Kidney capillary endothelial cell (primary cell): ENCODE measurements at regions not wholly inside any gene's neighbourhood (a gene's known extent, or its start where the extent isn't known, plus 50 kb on each side); places are given as distances from the start of the nearest gene placed in this dataset.

ENCODE experiments used
- DNase-seq: peaks from one replicate; pipeline ENCODE4 v3.0.0-alpha.2; 2018; ENCODE audit warnings: low spot score

DNA sequence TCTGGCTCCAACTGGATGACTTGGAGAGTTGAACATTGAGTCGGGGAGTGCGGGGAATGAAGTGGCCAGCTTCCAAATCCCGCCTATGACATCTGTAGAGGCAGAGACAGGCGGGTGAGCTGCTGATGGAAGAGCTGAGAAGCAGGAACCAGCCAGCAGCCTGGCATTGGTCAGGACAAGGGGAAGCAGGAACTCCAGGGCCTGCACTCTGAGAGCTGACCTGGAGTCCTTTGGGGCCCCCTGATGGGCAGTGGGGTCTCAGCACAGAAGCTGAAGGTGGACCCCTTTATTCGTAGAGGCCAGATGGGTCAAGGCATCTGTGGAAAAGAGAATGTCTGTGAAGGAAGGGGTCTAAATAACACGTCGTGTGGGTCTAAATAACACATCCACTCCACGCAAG lies 57.0 kb downstream of the SEC61G start:
- DNase-seq, result no peak

DNA sequence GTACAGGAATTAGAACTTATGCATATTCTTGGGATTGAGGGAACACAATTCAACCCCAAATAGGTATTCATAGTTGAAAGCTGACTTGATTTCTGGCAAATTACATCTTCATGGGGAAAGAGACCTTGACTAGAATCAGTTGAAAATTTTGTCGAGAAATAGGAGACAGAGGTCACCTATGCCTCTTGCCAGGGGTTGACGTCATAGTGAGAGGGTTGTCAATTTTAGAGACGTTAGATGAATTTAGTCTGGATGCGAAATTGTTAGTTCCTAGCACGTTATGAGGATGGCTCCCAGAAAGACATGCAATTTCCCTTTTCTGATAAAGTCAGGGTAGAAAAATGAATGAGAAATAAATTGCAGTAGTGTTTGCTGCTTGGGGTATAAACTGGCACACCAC lies 59.3 kb downstream of the SEC61G start:
- DNase-seq, result no peak

DNA sequence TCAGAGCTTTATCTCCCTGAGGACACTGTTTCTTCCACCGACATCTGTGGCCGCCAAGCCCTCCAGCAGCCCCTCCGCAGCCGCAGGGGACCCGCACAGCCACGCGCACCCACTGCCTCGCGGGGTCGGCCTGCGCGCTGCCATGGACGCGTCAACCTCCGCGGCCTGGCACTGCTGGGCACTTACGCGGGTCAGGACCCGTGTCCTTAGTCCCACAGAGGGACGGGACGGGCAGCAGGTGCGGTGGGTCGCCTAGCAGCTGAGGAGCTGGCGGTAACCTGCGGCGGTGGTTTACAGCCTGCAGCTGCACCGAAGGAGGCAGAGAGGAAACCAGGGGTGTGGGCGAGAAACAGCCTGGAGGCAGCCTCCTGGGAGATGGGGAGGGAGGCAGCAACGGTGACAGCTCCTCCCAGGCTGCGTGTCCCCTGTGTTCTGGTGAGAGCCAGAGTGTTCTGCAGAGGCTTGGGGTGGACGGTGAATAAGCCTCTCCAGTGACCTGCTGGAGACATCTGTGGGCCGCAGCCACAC lies 61.3 kb downstream of the SEC61G start:
- DNase-seq, result no peak

DNA sequence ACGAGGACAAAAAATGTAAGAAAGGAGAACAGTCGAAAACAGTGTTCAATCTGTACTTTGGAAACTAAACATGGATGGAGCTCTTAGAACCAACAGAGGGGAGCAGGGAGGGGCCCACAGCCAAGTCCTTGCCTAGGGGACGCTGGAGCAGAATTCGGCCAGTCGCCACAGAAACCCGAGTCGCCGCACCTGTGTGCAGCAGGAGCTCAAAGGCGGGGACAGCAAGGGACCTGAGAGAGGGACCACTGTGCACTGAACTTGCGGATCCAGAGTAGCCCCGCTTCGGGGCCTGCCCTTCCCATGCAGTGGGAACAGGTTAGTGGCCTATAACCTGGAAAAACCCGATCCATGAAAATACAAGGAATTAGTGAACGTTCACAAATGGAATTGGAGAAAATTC lies 68.1 kb downstream of the SEC61G start:
- no peak for DNase-seq

DNA sequence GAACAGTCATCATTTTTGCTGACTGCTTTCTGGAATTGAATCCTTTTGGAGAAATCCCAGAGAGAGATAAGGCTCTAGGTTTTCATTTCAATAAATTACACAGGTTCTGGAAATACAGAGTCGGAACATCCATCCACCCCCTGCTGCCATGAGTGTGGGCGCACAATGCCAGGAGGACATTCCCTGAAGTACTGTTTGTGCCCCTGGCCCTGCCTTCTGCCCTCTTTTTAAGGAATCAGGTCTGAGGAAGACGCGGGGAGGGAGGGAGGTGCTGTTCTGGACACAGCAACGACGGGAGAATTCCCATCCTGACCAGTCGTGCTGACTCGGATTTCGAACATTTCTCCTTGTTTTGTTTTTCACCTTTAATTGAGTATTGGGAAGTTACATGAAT lies 69.0 kb downstream of the SEC61G start:
- no peak for DNase-seq

DNA sequence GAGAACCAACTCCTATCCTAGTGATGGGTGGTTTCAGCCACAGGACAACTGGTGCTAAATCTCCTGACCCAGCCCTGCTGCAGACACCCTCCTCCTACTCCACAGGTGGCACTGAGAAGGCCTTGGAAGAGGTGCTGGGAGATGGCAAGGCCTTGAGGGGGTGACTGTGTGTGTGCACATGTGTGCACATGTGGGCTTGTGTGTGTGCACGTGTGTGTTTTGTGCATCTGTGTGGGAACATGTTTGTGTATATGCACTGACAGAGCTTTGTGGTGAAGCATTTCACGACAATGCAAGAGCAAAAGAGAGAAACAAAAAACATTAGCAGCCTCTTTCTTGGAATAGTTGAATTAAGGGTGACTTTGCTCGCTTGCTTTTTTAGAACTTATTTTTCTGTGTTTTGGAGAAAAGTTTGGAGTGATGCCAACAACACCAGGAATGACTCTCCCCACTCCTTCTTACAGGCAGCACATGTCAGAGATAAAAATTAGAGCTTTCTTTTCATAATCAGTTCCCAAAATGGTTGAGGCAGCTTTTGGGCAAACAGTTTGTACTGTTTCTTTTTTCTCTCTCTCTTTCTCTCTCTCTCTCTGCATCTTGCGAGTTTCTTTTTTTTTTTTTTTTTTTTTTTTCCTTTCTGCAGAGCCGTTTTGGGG lies 69.5 kb downstream of the SEC61G start:
- no peak for DNase-seq

DNA sequence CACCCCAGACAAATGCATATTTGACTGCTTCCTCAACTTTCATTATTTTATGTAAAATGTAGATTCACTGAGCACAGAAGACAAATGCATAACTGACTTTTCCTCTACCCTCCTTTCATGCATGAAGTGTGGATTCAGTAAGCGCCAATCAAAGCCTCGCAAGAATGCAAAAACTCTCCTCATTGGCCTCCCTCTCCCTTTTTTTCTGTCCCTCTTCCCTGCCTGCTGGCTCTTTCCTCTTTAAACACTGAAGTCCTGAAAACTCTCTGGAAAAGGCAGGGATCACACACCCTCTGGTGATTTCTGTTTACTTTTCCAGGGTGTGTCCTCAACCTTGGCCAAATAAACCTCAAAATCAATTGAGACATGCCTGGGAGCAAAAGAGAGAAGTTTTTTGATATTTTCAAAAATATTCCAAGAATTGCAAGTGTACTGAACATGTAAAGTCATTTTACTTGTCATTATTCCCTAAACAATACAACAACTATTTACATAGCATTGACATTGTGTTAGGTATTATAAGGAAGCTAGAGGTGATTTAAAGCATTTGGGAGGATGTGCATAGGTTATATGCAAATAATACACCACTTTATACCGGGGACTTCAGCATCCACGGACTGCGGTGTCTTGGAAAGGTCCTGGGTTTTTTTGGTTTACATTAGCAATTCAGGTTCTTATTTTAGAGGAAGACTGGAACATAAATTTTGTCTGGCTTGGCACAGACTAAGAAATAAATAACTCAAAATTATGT lies 71.4 kb downstream of the SEC61G start:
- DNase-seq, result no peak

DNA sequence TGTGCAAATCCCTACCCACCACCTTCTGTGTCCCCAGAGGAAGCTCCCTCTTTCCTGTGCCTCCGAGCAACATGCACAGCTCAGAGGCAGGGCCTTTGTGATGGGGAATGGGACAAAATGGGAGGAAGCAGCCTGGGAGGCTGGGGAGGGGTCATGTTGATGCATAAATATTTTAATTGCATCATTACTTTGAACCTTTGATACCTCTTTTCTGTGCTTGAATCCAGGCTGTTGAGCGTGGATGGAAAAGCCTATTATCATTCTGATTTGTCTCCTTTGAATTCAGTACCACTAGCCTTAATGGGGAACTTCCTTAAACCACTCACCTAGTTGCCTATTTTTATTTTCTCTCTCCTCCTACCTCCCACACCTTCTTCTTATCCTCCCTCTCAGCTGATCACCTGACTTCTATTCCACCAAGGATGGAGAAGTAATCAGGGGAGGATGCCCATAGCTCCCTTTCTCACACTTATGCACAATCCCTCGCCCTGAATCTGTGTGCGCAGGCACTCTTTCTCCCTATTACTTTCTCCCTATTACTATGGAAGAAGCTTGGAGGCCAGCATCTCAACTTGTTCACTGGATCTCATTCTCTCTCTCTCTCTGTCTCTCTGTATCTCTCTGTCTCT lies 78.5 kb downstream of the SEC61G start:
- no peak for DNase-seq

DNA sequence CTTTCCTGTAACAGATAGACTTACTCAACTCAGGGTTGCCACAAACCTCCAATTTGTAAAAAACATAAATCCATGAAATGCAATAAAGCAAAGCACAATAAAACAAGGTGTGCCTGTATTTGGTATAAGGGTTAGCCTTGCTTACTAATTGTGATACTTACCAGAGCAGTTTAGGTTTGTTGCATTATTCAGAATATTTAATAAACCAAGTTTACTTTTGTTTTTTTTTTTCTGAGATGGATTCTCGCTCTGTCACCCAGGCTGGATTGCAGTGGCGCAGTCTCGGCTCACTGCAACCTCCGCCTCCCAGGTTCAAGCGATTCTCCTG lies 79.6 kb downstream of the SEC61G start:
- DNase-seq, result no peak

DNA sequence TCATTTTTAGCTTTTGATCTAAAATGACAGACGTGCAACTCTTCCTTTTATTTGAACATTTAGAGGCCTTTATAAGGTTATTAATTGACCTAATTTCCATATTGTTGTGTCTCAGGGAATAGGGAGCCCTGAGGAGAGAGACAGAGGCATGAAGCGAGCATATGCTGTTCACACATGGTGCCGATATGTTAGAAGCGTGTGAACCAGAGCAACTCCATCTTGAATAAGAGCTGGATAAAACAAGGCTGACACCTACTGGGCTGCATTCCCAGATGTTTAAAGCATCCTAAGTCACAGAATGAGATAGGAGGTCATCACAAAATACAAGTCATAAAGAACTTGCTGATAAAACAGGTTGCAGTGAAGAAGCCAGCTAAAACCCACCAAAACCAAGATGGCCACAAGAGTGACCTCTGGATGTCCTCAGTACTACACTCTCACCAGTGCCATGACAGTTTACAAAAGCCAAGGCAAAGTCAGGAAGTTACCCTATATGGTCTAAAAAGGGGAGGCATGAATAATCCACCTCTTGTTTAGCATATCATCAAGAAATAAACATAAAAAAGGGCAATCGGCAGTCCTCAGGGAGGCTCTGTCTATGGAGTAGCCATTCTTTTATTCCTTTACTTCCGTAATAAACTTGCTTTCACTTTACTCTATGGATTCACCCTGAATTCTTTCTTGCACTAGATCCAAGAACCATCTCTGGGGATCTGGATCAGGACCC lies 80.1 kb downstream of the SEC61G start:
- DNase-seq, result no peak

DNA sequence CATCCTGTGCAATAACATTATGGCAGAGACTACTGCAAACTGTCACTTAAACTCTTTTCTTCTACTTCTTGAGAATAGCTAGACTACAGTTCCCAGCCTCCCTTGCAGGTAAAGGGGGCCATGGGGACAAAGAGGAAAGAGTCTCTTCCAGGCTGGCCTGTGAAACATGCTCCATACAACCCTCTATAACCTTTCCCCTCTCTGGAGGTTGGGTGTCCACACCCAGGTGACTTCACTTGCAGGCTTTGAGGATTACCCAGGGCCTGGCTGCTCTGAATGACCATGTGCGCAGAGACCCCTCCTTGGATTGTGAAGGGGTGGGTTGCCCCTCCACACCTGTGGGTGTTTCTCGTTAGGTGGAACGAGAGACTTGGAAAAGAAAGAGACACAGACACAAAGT lies 84.1 kb downstream of the SEC61G start:
- no peak for DNase-seq

DNA sequence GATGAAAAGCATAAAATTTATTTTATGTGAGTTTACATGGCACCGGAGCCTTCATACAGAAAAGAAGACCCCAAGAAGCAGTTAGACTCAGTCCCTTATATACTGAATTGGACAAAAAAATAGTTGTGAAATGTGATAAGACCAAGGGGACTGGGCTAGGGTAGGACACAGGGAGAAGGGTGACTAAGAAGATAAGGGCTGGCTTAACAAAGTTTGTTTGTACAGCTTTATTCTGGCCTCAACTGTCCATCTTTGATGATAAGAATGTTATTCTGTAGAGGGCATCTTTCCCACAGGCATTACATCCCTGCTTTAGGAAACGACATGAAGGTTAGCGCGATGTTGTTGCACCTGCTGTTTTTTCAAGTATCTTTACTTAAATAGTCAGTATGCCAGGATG lies 86.5 kb downstream of the SEC61G start:
- DNase-seq, result no peak

DNA sequence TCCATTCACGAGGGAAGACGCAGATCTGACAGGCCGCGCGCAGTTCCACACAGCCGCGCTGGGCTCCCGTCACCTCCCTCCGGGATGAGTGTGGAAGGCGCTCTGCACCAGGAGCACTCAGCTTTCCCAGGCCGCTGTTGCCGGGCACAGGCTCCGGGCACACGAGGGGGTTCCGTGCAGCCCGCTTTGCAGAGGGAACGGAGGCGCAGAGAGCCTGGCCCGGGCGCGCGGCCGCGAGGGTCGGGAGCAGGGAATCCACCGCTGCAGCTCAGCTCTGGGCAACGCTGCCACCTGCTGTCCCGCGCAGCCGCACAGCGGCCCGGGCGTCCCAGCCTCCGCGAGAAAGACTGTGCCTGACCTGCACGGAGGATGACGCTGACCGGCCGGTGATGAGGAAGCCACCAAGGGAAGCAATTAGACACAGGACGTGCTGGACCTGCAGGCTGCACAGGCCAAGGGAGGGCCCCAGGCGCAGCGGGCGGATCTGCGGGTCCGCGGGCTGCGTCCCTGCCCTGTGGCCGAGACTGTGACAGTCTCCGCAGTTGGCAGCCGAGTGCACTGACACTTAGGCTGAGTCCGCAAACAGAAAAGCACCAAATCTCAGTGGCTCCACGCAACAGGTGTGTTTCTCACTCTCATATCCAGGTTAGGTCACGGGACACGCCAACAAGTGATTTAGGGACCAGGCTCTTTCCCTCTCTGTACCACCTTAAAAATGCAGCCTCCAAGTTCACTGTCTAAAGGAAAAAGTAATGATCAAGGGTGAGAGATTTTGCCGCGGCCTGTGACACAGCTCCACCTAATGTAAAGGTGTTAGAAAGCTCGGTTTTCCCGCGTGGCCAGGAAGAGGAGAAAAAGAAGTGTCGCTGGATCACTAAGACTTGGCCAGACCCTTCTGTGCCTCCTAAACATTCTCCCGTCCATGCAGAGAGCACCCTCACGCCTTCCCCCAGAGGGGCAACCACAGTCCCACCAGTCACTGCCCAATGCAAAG lies 94.5 kb downstream of the SEC61G start:
- peak; percentile 68 for DNase-seq

DNA sequence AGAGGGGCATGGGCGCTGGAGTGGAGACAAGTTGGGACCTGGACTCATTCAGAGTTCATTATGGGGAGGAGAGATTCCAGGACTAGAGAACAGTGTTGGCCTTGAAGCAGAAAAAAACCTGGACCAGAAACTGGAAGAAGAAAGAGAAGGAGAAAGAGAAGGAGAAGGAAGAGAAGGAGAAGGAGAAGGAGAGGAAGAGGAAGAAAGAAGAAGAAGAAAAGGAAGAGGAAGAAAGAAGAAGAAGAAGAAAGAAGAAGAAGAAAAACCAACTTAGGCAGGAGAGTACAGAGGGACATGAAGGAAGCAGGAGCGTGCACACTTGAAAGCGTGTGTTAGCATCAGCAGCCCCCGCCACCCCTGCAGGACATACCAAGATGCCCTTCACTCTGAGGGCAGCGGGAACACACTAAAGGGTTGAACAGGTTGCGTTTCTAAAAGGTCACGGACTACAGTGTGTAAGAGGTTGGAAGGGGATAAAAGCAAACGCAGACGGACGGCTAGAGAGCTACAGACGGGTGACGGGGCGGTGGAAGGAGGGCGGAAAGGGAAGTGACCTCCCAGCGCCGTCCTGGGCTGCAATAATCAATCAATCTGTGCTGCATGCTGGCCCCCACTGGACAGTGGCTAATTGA lies 95.3 kb downstream of the SEC61G start:
- peak; percentile 9 for DNase-seq

DNA sequence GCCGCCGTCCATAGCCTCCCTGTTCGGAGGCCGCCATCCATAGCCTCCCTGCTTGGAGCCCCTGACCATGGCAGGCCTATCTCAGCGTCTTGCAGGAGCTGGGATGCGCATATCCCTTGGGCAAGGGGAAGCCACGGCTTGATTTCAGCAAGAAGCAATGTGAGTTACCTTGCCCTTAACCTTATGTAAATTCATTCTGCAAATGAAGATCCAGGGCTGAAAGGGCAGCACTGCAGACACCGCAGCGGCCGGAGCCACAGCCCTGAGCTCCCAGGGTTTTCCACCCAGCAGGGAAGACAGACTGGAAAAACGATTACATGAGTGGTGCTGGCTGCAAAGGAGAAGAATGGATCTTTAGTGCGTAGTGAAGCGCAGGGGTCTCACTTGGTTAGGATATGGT lies 95.8 kb downstream of the SEC61G start:
- DNase-seq, result no peak

DNA sequence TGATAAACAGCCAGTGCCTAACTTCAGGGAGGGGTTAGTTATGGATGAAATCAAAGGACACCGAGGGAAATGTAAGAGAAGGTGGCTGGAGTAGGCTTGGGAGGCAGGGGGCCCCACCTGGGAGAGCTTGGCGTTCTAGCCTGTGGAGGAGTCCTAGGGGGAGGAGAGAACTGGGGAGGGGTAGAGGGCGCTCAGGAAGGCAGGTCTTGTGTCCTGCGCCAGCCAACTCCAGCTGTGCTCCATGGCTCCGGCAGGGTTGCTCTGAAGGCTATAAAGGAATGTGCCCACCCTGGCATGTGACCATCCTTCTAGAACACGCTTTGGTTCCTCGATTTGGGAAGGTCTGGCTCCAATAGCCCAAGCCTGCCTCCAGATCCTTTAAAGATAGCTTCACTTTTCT lies 96.3 kb downstream of the SEC61G start:
- no peak for DNase-seq

DNA sequence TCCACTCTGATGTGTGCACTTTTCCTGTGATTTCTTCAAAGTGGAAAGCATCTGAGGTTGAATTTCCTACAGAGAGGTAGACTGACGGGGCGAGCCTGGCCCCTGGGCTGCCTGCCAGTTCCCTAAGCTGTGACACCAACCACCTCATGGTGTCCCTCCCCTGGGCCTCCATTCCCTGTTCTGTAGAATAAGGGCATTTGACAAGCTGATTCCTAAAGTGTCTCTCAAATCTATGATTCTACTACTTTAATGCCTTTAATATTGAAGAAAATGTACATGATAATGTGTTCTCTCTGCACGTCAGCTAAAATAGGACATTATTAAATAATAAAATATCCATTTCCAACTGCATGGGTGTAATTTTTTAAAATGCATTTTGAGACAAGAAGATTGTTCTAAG lies 105.1 kb downstream of the SEC61G start:
- DNase-seq, result no peak

DNA sequence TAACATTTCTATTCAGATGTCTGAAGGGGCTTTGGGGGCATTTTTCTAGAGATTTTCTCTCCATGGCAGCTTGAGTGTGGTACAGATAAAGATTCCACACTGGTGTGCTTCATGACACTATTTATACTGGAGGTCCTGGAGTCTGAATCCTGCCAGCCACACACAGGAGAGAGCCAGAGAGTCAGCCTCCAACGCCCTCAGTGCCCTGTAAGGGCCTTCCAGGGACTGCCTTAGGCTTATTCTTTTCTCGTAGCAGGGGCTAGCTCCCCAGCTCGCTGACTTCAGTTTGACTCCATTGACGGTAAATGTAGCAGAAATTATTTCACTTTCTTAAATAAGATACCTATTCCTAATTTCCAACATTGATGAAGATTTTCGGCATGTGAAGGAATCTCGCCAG lies 100.9 kb downstream of the VSTM2A start:
- no peak for DNase-seq

DNA sequence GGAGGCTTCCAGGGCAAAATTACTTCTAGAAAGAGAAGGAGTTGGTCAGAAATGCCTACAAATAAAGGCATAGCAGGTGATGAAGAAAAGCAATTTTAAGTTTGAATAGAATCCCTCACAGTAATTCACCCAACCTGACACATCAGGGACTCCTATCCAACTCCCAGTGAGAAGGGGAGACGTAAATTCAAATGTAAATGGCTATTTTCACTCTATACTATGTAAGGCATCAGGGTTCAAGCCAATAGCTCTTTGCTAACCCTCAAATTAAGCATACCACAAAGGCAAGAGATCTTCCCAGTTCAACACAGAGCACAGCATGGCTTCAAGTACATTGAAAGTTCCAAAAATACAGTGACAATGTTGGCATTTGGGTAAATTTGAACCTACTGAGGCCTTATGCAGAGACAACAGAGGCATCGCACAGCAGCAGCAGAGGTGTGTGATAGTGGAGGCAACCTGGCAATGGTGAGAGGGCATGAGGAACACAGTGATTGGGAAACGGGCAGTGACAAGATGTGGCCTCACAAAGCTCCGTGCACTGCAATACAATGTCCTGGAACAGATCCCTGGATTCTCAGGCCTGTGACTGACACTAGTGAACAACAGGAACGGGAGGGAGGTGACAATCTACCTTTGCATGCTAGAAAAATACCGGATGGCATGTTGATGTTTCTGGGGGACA lies 95.7 kb downstream of the VSTM2A start:
- DNase-seq, result no peak

DNA sequence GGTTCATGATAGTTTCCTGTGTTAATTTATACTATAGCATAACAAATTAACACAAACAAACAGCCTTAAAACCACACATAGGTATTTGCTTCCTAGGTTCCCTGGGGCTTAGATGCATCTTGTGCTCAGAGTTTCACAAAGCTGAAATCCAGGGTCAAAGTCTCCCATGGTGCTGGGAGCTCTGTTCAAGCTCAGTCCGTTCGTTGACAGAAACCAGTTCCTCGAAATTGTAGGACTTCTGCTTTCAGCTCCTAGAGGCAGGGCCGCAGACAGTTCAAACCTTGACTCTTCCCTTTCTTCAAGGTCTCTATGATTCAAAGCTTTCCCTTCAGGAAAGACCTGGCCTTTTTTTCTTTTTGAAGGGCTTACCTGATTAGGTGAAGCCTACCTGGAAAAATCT lies 90.5 kb downstream of the VSTM2A start:
- no peak for DNase-seq
